Left lung (tissue), 4 donors: ENCODE measurements at regions not wholly inside any gene's neighbourhood (a gene's known extent, or its start where the extent isn't known, plus 50 kb on each side); places are given as distances from the start of the nearest gene placed in this dataset.
"Not testable (repeated sequence)": the region's sequence is repeated elsewhere in the genome, so short reads cannot be mapped to it uniquely, and the experiment has no call there.

Source experiments
- ATAC-seq: fragments of 200-7000 bp; cut with Tn5 transposase; one replicate; pipeline ENCODE4 v1.9.1; 2020; ENCODE audit warnings: moderate library complexity
- DNase-seq, 4 donors: peaks; one replicate each; pipeline ENCODE4 v3.0.0-alpha.2; 2013 to 2020
- H3K27ac ChIP-seq, 2 donors: fragments of 200-600 bp; sonication (generic) in 1 of 2; one replicate each; pipeline versions ENCODE4 v1.5.0 to v1.8.0; 2020 to 2021
- H3K27me3 ChIP-seq, 2 donors: fragments of 200-600 bp; sonication (generic) in 1 of 2; one replicate each; pipeline versions ENCODE4 v1.5.0 to v1.8.0; 2020 to 2021
- H3K36me3 ChIP-seq, 2 donors: fragments of 200-600 bp; sonication (generic) in 1 of 2; one replicate each; pipeline versions ENCODE4 v1.5.0 to v1.8.0; 2020 to 2021
- H3K4me1 ChIP-seq, 2 donors: fragments of 200-600 bp; one replicate each; pipeline ENCODE4 v1.8.0; 2021
- H3K4me3 ChIP-seq, 2 donors: fragments of 200-600 bp; sonication (generic) in 1 of 2; one replicate each; pipeline versions ENCODE4 v1.5.0 to v1.8.0; 2020 to 2021; ENCODE audit warnings: mild to moderate bottlenecking in 1 of 2
- H3K9me3 ChIP-seq, 2 donors: fragments of 200-600 bp; sonication (generic) in 1 of 2; one replicate each; pipeline versions ENCODE4 v1.5.0 to v1.8.0; 2020 to 2021
- CTCF ChIP-seq, 2 donors: fragments of 200-600 bp; sonication (generic) in 1 of 2; IDR thresholded peaks; one replicate each; pipeline versions ENCODE4 v1.5.0 to v1.8.0; 2021; ENCODE audit warnings: antibody characterized with exemption in 2 of 2
- intact Hi-C, 2 donors: fragments of 100-400 bp; cut with DNase I; formaldehyde crosslinking; loops; one replicate each; pipeline versions ENCODE4 v1.11.2 to v1.14.2; 2022
- donor health status: DM: no; HTN: yes; CAD: no.
- donor health status: DM: no; HTN: no; CAD: no.

- H3K36me3 ChIP-seq, H3K27me3 ChIP-seq, intact Hi-C loops: not testable (repeated sequence)
These were observed 1057.5 kb upstream of the USP9Y start for GRCh38 chrY:11643549-11643948.

DNA sequence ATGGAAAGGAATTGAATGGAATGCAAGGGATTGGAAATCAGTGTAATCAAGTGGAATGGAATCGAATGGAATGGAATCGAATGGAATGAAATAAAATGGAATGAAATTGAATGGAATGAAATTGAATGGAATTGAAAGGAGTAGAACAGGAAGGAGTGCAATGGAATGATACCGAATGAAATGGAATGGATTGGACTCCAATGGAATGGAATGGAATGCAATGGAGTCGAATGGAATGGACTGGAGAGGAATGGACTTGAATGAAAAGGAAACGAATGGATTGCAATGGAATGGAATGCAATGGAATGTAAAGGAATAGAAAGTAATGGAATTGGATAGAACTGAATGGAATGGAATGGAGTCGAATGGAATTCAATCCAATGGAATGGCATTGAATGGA lies 1032.8 kb upstream of the USP9Y start:
- peaks cover 0 to 75% of the 10 kb centered on the region in 2 donors for H3K9me3 ChIP-seq
- TF ChIP-seq CTCF (IDR thresholded peaks at IDR 0.05) = no peak
- H3K27me3 ChIP-seq = no peaks in the 10 kb centered on the region
- H3K27ac ChIP-seq = no peak overlapping the region
- no peaks in the 10 kb centered on the region for H3K36me3 ChIP-seq
- intact Hi-C loops = no loop called here
- H3K4me1 ChIP-seq = no peaks in the 10 kb centered on the region
- ATAC-seq (no peak), DNase-seq (no peak)
- H3K4me3 ChIP-seq = no peak overlapping the region

More at GRCh38 chrY:11643549-11643948, 1057.5 kb upstream of the USP9Y start:
- DNase-seq, ATAC-seq, H3K27ac ChIP-seq, H3K4me3 ChIP-seq, H3K4me1 ChIP-seq: not testable (repeated sequence)
- peaks cover 0 to 51% of the 10 kb centered on the region in 2 donors for H3K9me3 ChIP-seq
